MM.1S (cell line): ENCODE measurements at regions not wholly inside any gene's neighbourhood (a gene's known extent, or its start where the extent isn't known, plus 50 kb on each side); places are given as distances from the start of the nearest gene placed in this dataset.

Experiments
- EZH2 ChIP-seq: fragments of 300-600 bp; sonication (generic); optimal IDR thresholded peaks from 2 replicates; pipeline ENCODE3; 2017; ENCODE audit warnings: low read depth, mild to moderate bottlenecking, antibody characterized with exemption, low read length, mixed read lengths
- EZH2phosphoT487 ChIP-seq: fragments of 300-600 bp; sonication (generic); IDR thresholded peaks from 2 replicates; pipeline ENCODE4 v1.6.1; 2018; ENCODE audit warnings: antibody characterized with exemption, low read length
- TF ChIP-seq, protein P1 (sequence below): fragments of 300-600 bp; sonication (generic); IDR thresholded peaks from 2 replicates; pipeline ENCODE4 v1.5.1; 2016; ENCODE audit warnings: antibody characterized with exemption, low read length, mixed read lengths

DNA sequence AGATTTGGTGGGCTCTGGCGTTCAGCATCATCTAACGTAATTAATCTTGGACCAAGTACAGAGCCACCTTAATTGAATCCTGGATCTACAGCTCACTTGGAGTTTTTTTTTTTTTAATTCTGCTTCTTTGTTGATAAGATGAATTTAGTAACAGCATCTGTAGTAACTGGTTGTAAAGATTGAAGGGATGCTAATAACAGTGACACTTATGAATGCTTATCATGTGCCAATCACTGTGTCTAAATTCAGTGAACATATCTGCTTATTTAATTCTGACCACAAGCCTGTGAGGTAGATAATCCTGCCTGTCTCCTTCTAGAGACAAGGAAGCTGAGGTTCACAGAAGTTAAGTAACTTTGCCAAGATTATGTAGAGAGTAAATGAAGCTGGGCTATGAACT, 408.0 kb downstream of the RWDD3 start:
- TF ChIP-seq, protein P1, sequence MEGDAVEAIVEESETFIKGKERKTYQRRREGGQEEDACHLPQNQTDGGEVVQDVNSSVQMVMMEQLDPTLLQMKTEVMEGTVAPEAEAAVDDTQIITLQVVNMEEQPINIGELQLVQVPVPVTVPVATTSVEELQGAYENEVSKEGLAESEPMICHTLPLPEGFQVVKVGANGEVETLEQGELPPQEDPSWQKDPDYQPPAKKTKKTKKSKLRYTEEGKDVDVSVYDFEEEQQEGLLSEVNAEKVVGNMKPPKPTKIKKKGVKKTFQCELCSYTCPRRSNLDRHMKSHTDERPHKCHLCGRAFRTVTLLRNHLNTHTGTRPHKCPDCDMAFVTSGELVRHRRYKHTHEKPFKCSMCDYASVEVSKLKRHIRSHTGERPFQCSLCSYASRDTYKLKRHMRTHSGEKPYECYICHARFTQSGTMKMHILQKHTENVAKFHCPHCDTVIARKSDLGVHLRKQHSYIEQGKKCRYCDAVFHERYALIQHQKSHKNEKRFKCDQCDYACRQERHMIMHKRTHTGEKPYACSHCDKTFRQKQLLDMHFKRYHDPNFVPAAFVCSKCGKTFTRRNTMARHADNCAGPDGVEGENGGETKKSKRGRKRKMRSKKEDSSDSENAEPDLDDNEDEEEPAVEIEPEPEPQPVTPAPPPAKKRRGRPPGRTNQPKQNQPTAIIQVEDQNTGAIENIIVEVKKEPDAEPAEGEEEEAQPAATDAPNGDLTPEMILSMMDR: no peak
- no peak for TF ChIP-seq EZH2
- no peak for TF ChIP-seq EZH2phosphoT487
